ENCODE measurements at regions not wholly inside any gene's neighbourhood (a gene's known extent, or its start where the extent isn't known, plus 50 kb on each side); places are given as distances from the start of the nearest gene placed in this dataset.
"Not testable (repeated sequence)": the region's sequence is repeated elsewhere in the genome, so short reads cannot be mapped to it uniquely, and the experiment has no call there.

GRCh38 chr14:104416383-104416782, 163.2 kb upstream of the C14orf180 start:
- H3K79me2 ChIP-seq (ENCODE audit: control insufficient read depth, insufficient read depth, low read length, poor library complexity): no peaks in the 10 kb centered on the region
- no peak overlapping the region for H2AFZ ChIP-seq (ENCODE audit: insufficient read depth, low read length, poor library complexity)
- H3K23ac ChIP-seq (ENCODE audit: low read length): no peak overlapping the region
- H2BK5ac ChIP-seq (ENCODE audit: low read depth, low read length, poor library complexity): no peak overlapping the region
- no peaks in the 10 kb centered on the region for H3K9me3 ChIP-seq (ENCODE audit: insufficient read depth, low read depth, low read length)
- no peak overlapping the region for H4K91ac ChIP-seq (ENCODE audit: low read depth, low read length)
- no peak overlapping the region for H3K18ac ChIP-seq (ENCODE audit: low read length)
- H3K9ac ChIP-seq (ENCODE audit: low read length): no peak overlapping the region
- H2BK12ac ChIP-seq (ENCODE audit: low read length): no peak overlapping the region
- H3K27me3 ChIP-seq (ENCODE audit: insufficient read depth, low read length): no peaks in the 10 kb centered on the region
- WGBS (ENCODE audit: extremely low coverage, insufficient coverage, insufficient read length): no CpG with 5 or more reads among the region's 1 CpG
- no peak overlapping the region for H2BK120ac ChIP-seq (ENCODE audit: insufficient read depth, low read length, poor library complexity)
- no peak overlapping the region for H4K8ac ChIP-seq (ENCODE audit: low read depth, low read length)
- no peak overlapping the region for H4K12ac ChIP-seq (ENCODE audit: low read depth, low read length)
- no peak overlapping the region for H3K14ac ChIP-seq (ENCODE audit: low read length)
- no peak overlapping the region for H3K27ac ChIP-seq (ENCODE audit: low read depth, low read length)
- H3K79me1 ChIP-seq (ENCODE audit: low read length): no peaks in the 10 kb centered on the region
- no peak overlapping the region for H3K4me2 ChIP-seq (ENCODE audit: low read length)
- no peak overlapping the region for H3K4me3 ChIP-seq (ENCODE audit: low read depth, low read length)
- H2AK5ac ChIP-seq (ENCODE audit: low read length): no peak overlapping the region
- H3K4ac ChIP-seq (ENCODE audit: low read depth, low read length): no peak overlapping the region
- H3K36me3 ChIP-seq (ENCODE audit: control insufficient read depth in 1 of 2, insufficient read depth in 2 of 2, low read length in 2 of 2): no peaks in the 10 kb centered on the region
- no peak for DNase-seq
- H3K4me1 ChIP-seq (ENCODE audit: control insufficient read depth in 1 of 2, insufficient read depth in 2 of 2, low read length in 2 of 2): no peaks in the 10 kb centered on the region

- Histone ChIP-seq H3K4ac (ENCODE audit: low read depth, low read length) (no peak overlapping the region), H3K9me3 (ENCODE audit: insufficient read depth, low read depth, low read length) (no peaks in the 10 kb centered on the region), H3K18ac (ENCODE audit: low read length) (no peak overlapping the region), H3K36me3 (ENCODE audit: control insufficient read depth in 1 of 2, insufficient read depth in 2 of 2, low read length in 2 of 2) (no peaks in the 10 kb centered on the region), H2AK5ac (ENCODE audit: low read length) (no peak overlapping the region), H3K9ac (ENCODE audit: low read length) (no peak overlapping the region), H3K79me2 (ENCODE audit: control insufficient read depth, insufficient read depth, low read length, poor library complexity) (no peaks in the 10 kb centered on the region), H3K79me1 (ENCODE audit: low read length) (no peaks in the 10 kb centered on the region), H3K27ac (ENCODE audit: low read depth, low read length) (no peak overlapping the region), H4K91ac (ENCODE audit: low read depth, low read length) (no peak overlapping the region), H3K23ac (ENCODE audit: low read length) (no peak overlapping the region), H3K4me1 (ENCODE audit: control insufficient read depth in 1 of 2, insufficient read depth in 2 of 2, low read length in 2 of 2) (no peaks in the 10 kb centered on the region), H3K4me2 (ENCODE audit: low read length) (no peak overlapping the region), H2BK5ac (ENCODE audit: low read depth, low read length, poor library complexity) (no peak overlapping the region), H3K14ac (ENCODE audit: low read length) (no peak overlapping the region), H2AFZ (ENCODE audit: insufficient read depth, low read length, poor library complexity) (no peak overlapping the region), H4K8ac (ENCODE audit: low read depth, low read length) (no peak overlapping the region), H2BK12ac (ENCODE audit: low read length) (no peak overlapping the region), H3K4me3 (ENCODE audit: low read depth, low read length) (no peak overlapping the region), H3K27me3 (ENCODE audit: insufficient read depth, low read length) (no peaks in the 10 kb centered on the region), H4K12ac (ENCODE audit: low read depth, low read length) (no peak overlapping the region), H2BK120ac (ENCODE audit: insufficient read depth, low read length, poor library complexity) (no peak overlapping the region)
- DNase-seq: no peak
- no CpG with 5 or more reads among the region's 6 CpGs for WGBS (ENCODE audit: extremely low coverage, insufficient coverage, insufficient read length)
Observed at GRCh38 chr14:104419865-104420505, 159.6 kb upstream of the C14orf180 start.

- H2AK5ac ChIP-seq (ENCODE audit: low read length); H3K4me2 ChIP-seq (ENCODE audit: low read length); H3K9ac ChIP-seq (ENCODE audit: low read length); H3K23ac ChIP-seq (ENCODE audit: low read length); H2BK120ac ChIP-seq (ENCODE audit: insufficient read depth, low read length, poor library complexity); H3K79me2 ChIP-seq (ENCODE audit: control insufficient read depth, insufficient read depth, low read length, poor library complexity); H3K27ac ChIP-seq (ENCODE audit: low read depth, low read length); H3K4ac ChIP-seq (ENCODE audit: low read depth, low read length); H3K18ac ChIP-seq (ENCODE audit: low read length); H2AFZ ChIP-seq (ENCODE audit: insufficient read depth, low read length, poor library complexity); H3K27me3 ChIP-seq (ENCODE audit: insufficient read depth, low read length); DNase-seq; H2BK12ac ChIP-seq (ENCODE audit: low read length); H3K4me1 ChIP-seq (ENCODE audit: control insufficient read depth in 1 of 2, insufficient read depth in 2 of 2, low read length in 2 of 2); H4K91ac ChIP-seq (ENCODE audit: low read depth, low read length); H3K4me3 ChIP-seq (ENCODE audit: low read depth, low read length); H4K8ac ChIP-seq (ENCODE audit: low read depth, low read length); H2BK5ac ChIP-seq (ENCODE audit: low read depth, low read length, poor library complexity); H3K36me3 ChIP-seq (ENCODE audit: control insufficient read depth in 1 of 2, insufficient read depth in 2 of 2, low read length in 2 of 2); H3K79me1 ChIP-seq (ENCODE audit: low read length); H3K14ac ChIP-seq (ENCODE audit: low read length); H3K9me3 ChIP-seq (ENCODE audit: insufficient read depth, low read depth, low read length); H4K12ac ChIP-seq (ENCODE audit: low read depth, low read length): not testable (repeated sequence)
- WGBS (ENCODE audit: extremely low coverage, insufficient coverage, insufficient read length): no CpG with 5 or more reads among the region's 3 CpGs
Observed at GRCh38 chr14:104420523-104420922, 159.0 kb upstream of the C14orf180 start.

- Histone ChIP-seq H2AK5ac (ENCODE audit: low read length) (no peak overlapping the region), H3K36me3 (ENCODE audit: control insufficient read depth in 1 of 2, insufficient read depth in 2 of 2, low read length in 2 of 2) (no peaks in the 10 kb centered on the region), H3K79me1 (ENCODE audit: low read length) (no peaks in the 10 kb centered on the region), H3K4me2 (ENCODE audit: low read length) (no peak overlapping the region), H3K9ac (ENCODE audit: low read length) (peak overlapping the region; percentile 61), H3K79me2 (ENCODE audit: control insufficient read depth, insufficient read depth, low read length, poor library complexity) (no peaks in the 10 kb centered on the region), H3K27ac (ENCODE audit: low read depth, low read length) (no peak overlapping the region), H3K14ac (ENCODE audit: low read length) (no peak overlapping the region), H3K23ac (ENCODE audit: low read length) (no peak overlapping the region), H2BK12ac (ENCODE audit: low read length) (no peak overlapping the region), H3K4me3 (ENCODE audit: low read depth, low read length) (no peak overlapping the region), H3K18ac (ENCODE audit: low read length) (no peak overlapping the region), H2BK5ac (ENCODE audit: low read depth, low read length, poor library complexity) (no peak overlapping the region), H4K8ac (ENCODE audit: low read depth, low read length) (no peak overlapping the region), H4K12ac (ENCODE audit: low read depth, low read length) (no peak overlapping the region), H3K4me1 (ENCODE audit: control insufficient read depth in 1 of 2, insufficient read depth in 2 of 2, low read length in 2 of 2) (no peaks in the 10 kb centered on the region), H3K27me3 (ENCODE audit: insufficient read depth, low read length) (no peaks in the 10 kb centered on the region), H3K9me3 (ENCODE audit: insufficient read depth, low read depth, low read length) (peaks cover 2% of the 10 kb centered on the region), H3K4ac (ENCODE audit: low read depth, low read length) (no peak overlapping the region), H2BK120ac (ENCODE audit: insufficient read depth, low read length, poor library complexity) (no peak overlapping the region), H4K91ac (ENCODE audit: low read depth, low read length) (no peak overlapping the region), H2AFZ (ENCODE audit: insufficient read depth, low read length, poor library complexity) (no peak overlapping the region)
- WGBS (ENCODE audit: extremely low coverage, insufficient coverage, insufficient read length): no CpG with 5 or more reads among the region's 13 CpGs
- DNase-seq: no peak
Observed at GRCh38 chr14:104420990-104421389, 158.6 kb upstream of the C14orf180 start.
